ENCODE measurements at regions not wholly inside any gene's neighbourhood (a gene's known extent, or its start where the extent isn't known, plus 50 kb on each side); places are given as distances from the start of the nearest gene placed in this dataset.

DNA sequence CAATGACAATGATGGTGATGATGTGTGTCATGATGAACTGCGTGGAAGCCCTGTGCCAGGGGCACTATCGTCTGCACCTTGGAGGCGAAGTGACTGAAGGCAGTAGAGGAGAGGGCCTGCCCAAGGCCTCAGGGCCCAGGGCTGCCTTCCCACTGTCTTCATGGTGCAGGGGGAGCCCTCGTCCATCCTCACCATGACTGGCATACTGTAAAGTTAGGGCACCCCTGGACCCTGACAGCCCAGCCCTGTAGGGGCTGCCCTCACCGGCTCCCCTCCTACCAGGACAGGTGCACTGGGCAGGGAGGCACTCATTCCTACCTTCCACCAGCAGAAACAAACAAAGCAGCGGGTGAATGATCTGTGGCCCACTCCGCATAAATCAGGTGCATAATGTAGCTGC is 156.9 kb upstream of the C1orf174 start:
- dilution Hi-C loops (cut with MboI; ENCODE audit: extremely low pct_ligation_motif_present, low sequenced_read_pairs), result no loop called here
- Histone ChIP-seq H3K79me2 (ENCODE audit: control insufficient read depth, insufficient read depth, low read length) (no peaks in the 10 kb centered on the region), H3K27me3 (ENCODE audit: control insufficient read depth in 2 of 2, insufficient read depth in 2 of 2, low read length in 2 of 2) (no peaks in the 10 kb centered on the region), H3K4me3 (replicated peaks in 1 of 3; ENCODE audit: insufficient read depth in 1 of 3, low read depth in 1 of 3, low read length in 3 of 3) (no peak overlapping the region), H3K4me2 (ENCODE audit: insufficient read depth, low read length) (no peak overlapping the region), H3K36me3 (ENCODE audit: control insufficient read depth in 2 of 2, extremely low read depth in 1 of 2, insufficient read depth in 2 of 2, low read length in 2 of 2) (no peaks in the 10 kb centered on the region), H3K4me1 (ENCODE audit: control insufficient read depth, extremely low read depth, insufficient read depth, low read length) (no peaks in the 10 kb centered on the region), H4K20me1 (replicated peaks; ENCODE audit: control insufficient read depth, extremely low read depth, insufficient read depth, low read length) (no peaks in the 10 kb centered on the region), H3K9ac (replicated peaks; ENCODE audit: extremely low read depth, insufficient read depth, low read length) (no peak overlapping the region), H2AFZ (ENCODE audit: low read depth, low read length) (no peak overlapping the region), H3K9me3 (replicated peaks; ENCODE audit: control insufficient read depth, insufficient read depth, low read length) (peaks cover 12% of the 10 kb centered on the region), H3K9me1 (replicated peaks; ENCODE audit: control insufficient read depth, extremely low read depth, insufficient read depth, low read length) (no peaks in the 10 kb centered on the region), H3K27ac (ENCODE audit: insufficient read depth, low read depth, low read length) (no peak overlapping the region)
- ChIA-PET CTCF (no interaction called here), POLR2A (no interaction called here)
- FAIRE-seq (no peak), DNase-seq (ENCODE audit: low read depth, low spot score) (no peak)
- TF ChIP-seq FOS (IDR thresholded peaks at IDR 0.05; ENCODE audit: borderline replicate concordance, insufficient read depth, low read length), result no peak
- TF ChIP-seq, protein P1, sequence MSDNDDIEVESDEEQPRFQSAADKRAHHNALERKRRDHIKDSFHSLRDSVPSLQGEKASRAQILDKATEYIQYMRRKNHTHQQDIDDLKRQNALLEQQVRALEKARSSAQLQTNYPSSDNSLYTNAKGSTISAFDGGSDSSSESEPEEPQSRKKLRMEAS (IDR thresholded peaks at IDR 0.05; ENCODE audit: insufficient read depth, insufficient read length), result no peak
- TF ChIP-seq, protein P2, sequence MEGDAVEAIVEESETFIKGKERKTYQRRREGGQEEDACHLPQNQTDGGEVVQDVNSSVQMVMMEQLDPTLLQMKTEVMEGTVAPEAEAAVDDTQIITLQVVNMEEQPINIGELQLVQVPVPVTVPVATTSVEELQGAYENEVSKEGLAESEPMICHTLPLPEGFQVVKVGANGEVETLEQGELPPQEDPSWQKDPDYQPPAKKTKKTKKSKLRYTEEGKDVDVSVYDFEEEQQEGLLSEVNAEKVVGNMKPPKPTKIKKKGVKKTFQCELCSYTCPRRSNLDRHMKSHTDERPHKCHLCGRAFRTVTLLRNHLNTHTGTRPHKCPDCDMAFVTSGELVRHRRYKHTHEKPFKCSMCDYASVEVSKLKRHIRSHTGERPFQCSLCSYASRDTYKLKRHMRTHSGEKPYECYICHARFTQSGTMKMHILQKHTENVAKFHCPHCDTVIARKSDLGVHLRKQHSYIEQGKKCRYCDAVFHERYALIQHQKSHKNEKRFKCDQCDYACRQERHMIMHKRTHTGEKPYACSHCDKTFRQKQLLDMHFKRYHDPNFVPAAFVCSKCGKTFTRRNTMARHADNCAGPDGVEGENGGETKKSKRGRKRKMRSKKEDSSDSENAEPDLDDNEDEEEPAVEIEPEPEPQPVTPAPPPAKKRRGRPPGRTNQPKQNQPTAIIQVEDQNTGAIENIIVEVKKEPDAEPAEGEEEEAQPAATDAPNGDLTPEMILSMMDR (IDR thresholded peaks at IDR 0.05; ENCODE audit: extremely low read depth in 1 of 2, insufficient read depth in 1 of 2, low read depth in 1 of 2, low read length in 2 of 2), result no peak
- TF ChIP-seq GATA2 (IDR thresholded peaks at IDR 0.05; ENCODE audit: insufficient read depth, insufficient read length, low read depth, low read length), result no peak
- no peak for TF ChIP-seq EZH2 (IDR thresholded peaks at IDR 0.05; ENCODE audit: borderline replicate concordance, low read depth, low read length, severe bottlenecking)
- TF ChIP-seq MYC (IDR thresholded peaks at IDR 0.05; ENCODE audit: low read depth, low read length), result no peak
- no peak for TF ChIP-seq POLR2A (IDR thresholded peaks at IDR 0.05; ENCODE audit: low read depth, low read length)
- TF ChIP-seq POLR2AphosphoS5 (IDR thresholded peaks at IDR 0.05; ENCODE audit: insufficient read depth, low read depth, low read length), result no peak
- no peak for TF ChIP-seq JUN (IDR thresholded peaks at IDR 0.05; ENCODE audit: borderline replicate concordance, insufficient read depth, insufficient read length, low read depth)
- intact Hi-C loops (cut with micrococcal nuclease), result no loop called here
- no TSS peak for BruUV-seq (replicated peaks)
